Spleen (tissue), 7 donors: ENCODE measurements at regions not wholly inside any gene's neighbourhood (a gene's known extent, or its start where the extent isn't known, plus 50 kb on each side); places are given as distances from the start of the nearest gene placed in this dataset.

ENCODE experiments used
- CTCF ChIP-seq, 11 experiments: fragments of 200-600 bp in 7 of 11; fragments of 450-650 bp in 4 of 11; sonication (generic) in 4 of 11; IDR thresholded peaks in 8 of 11; conservative IDR thresholded peaks in 3 of 11; 1 replicate in 7 of 11; 2 replicates in 4 of 11; pipeline versions ENCODE4 v1.4.0 to v1.8.0; 2016 to 2021; ENCODE audit warnings: antibody characterized with exemption in 11 of 11, inconsistent platforms in 4 of 11, mild to moderate bottlenecking in 1 of 11
- POLR2AphosphoS5 ChIP-seq, 3 donors: sonication (generic); formaldehyde crosslinking; IDR thresholded peaks; one replicate each; pipeline ENCODE4 v1.5.1; 2017; ENCODE audit warnings: antibody characterized with exemption in 3 of 3
- donor health status: DM: no; HTN: no; CAD: no; lungs with moderate emphysema.
- donor health status: DM: no; HTN: no; CAD: no.
- donor health status: DM: no; HTN: no; CAD: no.

DNA sequence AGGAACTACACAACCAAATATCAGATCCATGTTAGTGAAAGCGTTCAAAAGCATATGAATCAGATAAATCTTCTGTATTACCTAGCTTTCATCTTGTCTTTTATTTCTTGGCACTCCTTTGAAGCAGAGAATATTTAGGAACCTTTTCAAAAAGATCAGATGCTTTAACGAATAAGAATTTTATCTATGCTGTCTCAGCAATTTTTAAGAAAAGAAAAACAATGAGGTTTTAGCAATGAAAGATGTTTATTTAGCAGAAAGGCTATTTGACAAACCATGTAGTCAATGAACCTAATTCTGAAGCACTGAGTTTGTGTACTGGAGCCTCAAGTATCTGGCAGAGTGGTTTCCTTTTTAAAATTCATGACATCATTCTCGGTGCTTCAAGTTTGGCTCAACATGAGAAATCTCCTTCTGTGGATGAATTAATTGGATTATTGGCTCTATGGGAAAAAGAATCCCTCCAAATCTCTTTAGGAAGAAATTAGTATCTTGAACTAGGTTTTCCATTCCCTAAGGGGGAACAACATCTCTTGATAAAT, 534.7 kb downstream of the CAAP1 start:
- TF ChIP-seq CTCF (IDR thresholded peaks at IDR 0.05 in 8 of 11, conservative IDR thresholded peaks at IDR 0.05 in 3 of 11) = no peak
- TF ChIP-seq POLR2AphosphoS5 (IDR thresholded peaks at IDR 0.05) = no peak
